ENCODE measurements at regions not wholly inside any gene's neighbourhood (a gene's known extent, or its start where the extent isn't known, plus 50 kb on each side); places are given as distances from the start of the nearest gene placed in this dataset.

GRCh38 chr12:118574288-118574687 is 197.9 kb downstream of the SUDS3 start:
- Histone ChIP-seq H3K9ac (ENCODE audit: low read length) (no peak overlapping the region), H3K9me3 (ENCODE audit: control extremely low read depth in 1 of 3, control insufficient read depth in 2 of 3, insufficient read depth in 1 of 3, low read length in 2 of 3) (no peaks in the 10 kb centered on the region), H3K4me2 (replicated peaks; ENCODE audit: low read depth, low read length, poor library complexity, severe bottlenecking) (no peak overlapping the region), H3K4me1 (ENCODE audit: control insufficient read depth in 2 of 2, insufficient read depth in 2 of 2, low read length in 2 of 2) (no peaks in the 10 kb centered on the region), H3K27me3 (replicated peaks in 1 of 4; ENCODE audit: control extremely low read depth in 1 of 4, control insufficient read depth in 3 of 4, insufficient read depth in 4 of 4, low read length in 3 of 4) (no peaks in the 10 kb centered on the region), H3K36me3 (replicated peaks in 1 of 2; ENCODE audit: control extremely low read depth in 1 of 2, control insufficient read depth in 1 of 2, extremely low read depth in 1 of 2, insufficient read depth in 2 of 2, low read length in 1 of 2) (no peaks in the 10 kb centered on the region), H2AFZ (ENCODE audit: insufficient read depth, low read depth, low read length, poor library complexity, severe bottlenecking) (no peak overlapping the region), H4K20me1 (ENCODE audit: control insufficient read depth, insufficient read depth, low read length, poor library complexity, severe bottlenecking) (no peaks in the 10 kb centered on the region), H3K79me2 (ENCODE audit: control insufficient read depth, insufficient read depth, low read length) (no peaks in the 10 kb centered on the region), H3K4me3 (ENCODE audit: control extremely low read depth in 1 of 5, extremely low read depth in 1 of 5, insufficient read depth in 1 of 5, low read depth in 2 of 5, low read length in 4 of 5) (no peak overlapping the region), H3K27ac (ENCODE audit: low read length in 2 of 2) (no peak overlapping the region)
- CTCF ChIA-PET: no interaction called here
- peaks cover 4% of the 10 kb centered on the region for H3K27me3 Mint-ChIP-seq
- peaks cover 4% of the 10 kb centered on the region for H3K9me3 Mint-ChIP-seq (ENCODE audit: insufficient read depth)
- POLR2A ChIA-PET: no interaction called here
- DNase-seq (no peak), ATAC-seq (ENCODE audit: low read depth) (no peak)
- TF ChIP-seq EZH2 (IDR thresholded peaks at IDR 0.05; ENCODE audit: borderline replicate concordance, insufficient read depth, low read depth, low read length, poor library complexity, severe bottlenecking): no peak
- TF ChIP-seq, protein P1, sequence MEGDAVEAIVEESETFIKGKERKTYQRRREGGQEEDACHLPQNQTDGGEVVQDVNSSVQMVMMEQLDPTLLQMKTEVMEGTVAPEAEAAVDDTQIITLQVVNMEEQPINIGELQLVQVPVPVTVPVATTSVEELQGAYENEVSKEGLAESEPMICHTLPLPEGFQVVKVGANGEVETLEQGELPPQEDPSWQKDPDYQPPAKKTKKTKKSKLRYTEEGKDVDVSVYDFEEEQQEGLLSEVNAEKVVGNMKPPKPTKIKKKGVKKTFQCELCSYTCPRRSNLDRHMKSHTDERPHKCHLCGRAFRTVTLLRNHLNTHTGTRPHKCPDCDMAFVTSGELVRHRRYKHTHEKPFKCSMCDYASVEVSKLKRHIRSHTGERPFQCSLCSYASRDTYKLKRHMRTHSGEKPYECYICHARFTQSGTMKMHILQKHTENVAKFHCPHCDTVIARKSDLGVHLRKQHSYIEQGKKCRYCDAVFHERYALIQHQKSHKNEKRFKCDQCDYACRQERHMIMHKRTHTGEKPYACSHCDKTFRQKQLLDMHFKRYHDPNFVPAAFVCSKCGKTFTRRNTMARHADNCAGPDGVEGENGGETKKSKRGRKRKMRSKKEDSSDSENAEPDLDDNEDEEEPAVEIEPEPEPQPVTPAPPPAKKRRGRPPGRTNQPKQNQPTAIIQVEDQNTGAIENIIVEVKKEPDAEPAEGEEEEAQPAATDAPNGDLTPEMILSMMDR (IDR thresholded peaks at IDR 0.05): no peak
- no peak overlapping the region for H3K4me3 Mint-ChIP-seq
- intact Hi-C loops (cut with micrococcal nuclease): no loop called here
- 92% methylated on average over 1 of the region's 3 CpGs for WGBS (ENCODE audit: insufficient coverage)
- H3K4me1 Mint-ChIP-seq: no peaks in the 10 kb centered on the region
- H3K27ac Mint-ChIP-seq: no peak overlapping the region

DNA sequence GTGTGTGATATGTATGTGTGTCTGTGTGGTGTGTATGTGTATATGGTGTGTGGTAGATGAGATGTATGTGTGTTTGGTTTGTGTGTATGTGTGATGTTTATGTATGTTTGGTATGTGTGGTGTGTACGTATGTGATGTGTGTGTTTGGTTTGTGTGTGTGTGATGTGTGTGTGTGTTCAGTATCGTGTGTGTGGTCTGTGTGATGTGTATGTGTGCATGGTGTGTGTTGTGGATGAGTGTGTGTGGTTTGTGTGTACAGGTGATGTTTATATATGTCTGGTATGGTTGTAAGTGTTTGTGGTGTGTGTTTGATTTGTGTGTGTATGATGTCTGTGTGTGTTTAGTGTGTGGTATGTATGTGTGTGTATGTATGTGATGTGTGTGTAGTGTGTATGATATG is 199.4 kb downstream of the SUDS3 start:
- no peaks in the 10 kb centered on the region for H3K79me2 ChIP-seq (ENCODE audit: control insufficient read depth, insufficient read depth, low read length)
- H3K4me2 ChIP-seq (replicated peaks; ENCODE audit: low read depth, low read length, poor library complexity, severe bottlenecking): no peak overlapping the region
- peaks cover 4% of the 10 kb centered on the region for H3K9me3 Mint-ChIP-seq (ENCODE audit: insufficient read depth)
- peaks cover 4% of the 10 kb centered on the region for H3K27me3 Mint-ChIP-seq
- H3K27ac Mint-ChIP-seq: no peak overlapping the region
- H3K27me3 ChIP-seq (replicated peaks in 1 of 4; ENCODE audit: control extremely low read depth in 1 of 4, control insufficient read depth in 3 of 4, insufficient read depth in 4 of 4, low read length in 3 of 4): no peaks in the 10 kb centered on the region
- intact Hi-C loops (cut with micrococcal nuclease): no loop called here
- no peak overlapping the region for H3K9ac ChIP-seq (ENCODE audit: low read length)
- CTCF ChIA-PET: no interaction called here
- H2AFZ ChIP-seq (ENCODE audit: insufficient read depth, low read depth, low read length, poor library complexity, severe bottlenecking): no peak overlapping the region
- H3K4me1 ChIP-seq (ENCODE audit: control insufficient read depth in 2 of 2, insufficient read depth in 2 of 2, low read length in 2 of 2): no peaks in the 10 kb centered on the region
- no peak overlapping the region for H3K4me3 Mint-ChIP-seq
- H3K9me3 ChIP-seq (ENCODE audit: control extremely low read depth in 1 of 3, control insufficient read depth in 2 of 3, insufficient read depth in 1 of 3, low read length in 2 of 3): no peaks in the 10 kb centered on the region
- no peak overlapping the region for H3K4me3 ChIP-seq (ENCODE audit: control extremely low read depth in 1 of 5, extremely low read depth in 1 of 5, insufficient read depth in 1 of 5, low read depth in 2 of 5, low read length in 4 of 5)
- H3K4me1 Mint-ChIP-seq: no peaks in the 10 kb centered on the region
- no peak for ATAC-seq (ENCODE audit: low read depth)
- H3K36me3 ChIP-seq (replicated peaks in 1 of 2; ENCODE audit: control extremely low read depth in 1 of 2, control insufficient read depth in 1 of 2, extremely low read depth in 1 of 2, insufficient read depth in 2 of 2, low read length in 1 of 2): no peaks in the 10 kb centered on the region
- 86% methylated on average over 2 of the region's 2 CpGs for WGBS (ENCODE audit: insufficient coverage)
- no peak for TF ChIP-seq EZH2 (IDR thresholded peaks at IDR 0.05; ENCODE audit: borderline replicate concordance, insufficient read depth, low read depth, low read length, poor library complexity, severe bottlenecking)
- TF ChIP-seq, protein P1 (IDR thresholded peaks at IDR 0.05): no peak
- no peaks in the 10 kb centered on the region for H4K20me1 ChIP-seq (ENCODE audit: control insufficient read depth, insufficient read depth, low read length, poor library complexity, severe bottlenecking)
- no peak for DNase-seq
- POLR2A ChIA-PET: no interaction called here
- H3K27ac ChIP-seq (ENCODE audit: low read length in 2 of 2): no peak overlapping the region
